GM23248 (cell line): ENCODE measurements at regions not wholly inside any gene's neighbourhood (a gene's known extent, or its start where the extent isn't known, plus 50 kb on each side); places are given as distances from the start of the nearest gene placed in this dataset.

ENCODE experiments used
- DNase-seq: peaks from one replicate; pipeline ENCODE4 v3.0.0-alpha.2; 2015
- H2AFZ ChIP-seq: fragments of 200-600 bp; sonication (generic); 2 replicates; pipeline ENCODE4 v1.6.1; 2016; ENCODE audit warnings: antibody characterized with exemption
- H3F3A ChIP-seq: fragments of 200-600 bp; sonication (generic); 2 replicates; pipeline ENCODE4 v1.6.1; 2016; ENCODE audit warnings: mild to moderate bottlenecking, antibody characterized with exemption, mixed run types; ENCODE audit not compliant: insufficient read depth
- H3K27ac ChIP-seq: fragments of 200-600 bp; sonication (generic); 2 replicates; pipeline ENCODE4 v1.5.1; 2016; ENCODE audit warnings: mild to moderate bottlenecking
- H3K27me3 ChIP-seq: fragments of 200-600 bp; sonication (generic); replicated peaks from 2 replicates; pipeline ENCODE4 v1.6.1; 2016; ENCODE audit warnings: mild to moderate bottlenecking; ENCODE audit not compliant: insufficient read depth
- H3K36me3 ChIP-seq: fragments of 200-600 bp; sonication (generic); 2 replicates; pipeline ENCODE4 v1.6.1; 2016; ENCODE audit warnings: low read depth, mild to moderate bottlenecking
- H3K4me1 ChIP-seq: fragments of 200-600 bp; sonication (generic); 2 replicates; pipeline ENCODE4 v1.6.1; 2016; ENCODE audit warnings: mild to moderate bottlenecking; ENCODE audit not compliant: insufficient read depth
- H3K4me2 ChIP-seq: fragments of 200-600 bp; sonication (generic); one replicate; pipeline ENCODE4 v1.6.1; 2016; ENCODE audit warnings: mild to moderate bottlenecking; ENCODE audit not compliant: unreplicated experiment
- H3K4me3 ChIP-seq: fragments of 200-600 bp; sonication (generic); 2 replicates; pipeline ENCODE4 v1.5.1; 2016; ENCODE audit warnings: mild to moderate bottlenecking
- H3K79me2 ChIP-seq: fragments of 200-600 bp; sonication (generic); 2 replicates; pipeline ENCODE4 v1.6.1; 2016; ENCODE audit warnings: mild to moderate bottlenecking; ENCODE audit not compliant: insufficient read depth
- H3K9ac ChIP-seq: fragments of 200-600 bp; sonication (generic); 2 replicates; pipeline ENCODE4 v1.6.1; 2016; ENCODE audit warnings: mild to moderate bottlenecking
- H3K9me2 ChIP-seq: fragments of 200-600 bp; sonication (generic); 2 replicates; pipeline ENCODE4 v1.6.1; 2016; ENCODE audit warnings: mixed run types, mild to moderate bottlenecking, moderate library complexity; ENCODE audit not compliant: insufficient read depth
- H3K9me3 ChIP-seq: fragments of 200-600 bp; sonication (generic); one replicate; pipeline ENCODE4 v1.6.1; 2017; ENCODE audit warnings: low read depth
- H4K20me1 ChIP-seq: fragments of 200-600 bp; sonication (generic); 2 replicates; pipeline ENCODE4 v1.6.0; 2016; ENCODE audit not compliant: insufficient read depth
- EZH2 ChIP-seq: fragments of 200-600 bp; sonication (generic); IDR thresholded peaks from 2 replicates; pipeline ENCODE4 v1.6.1; 2018; ENCODE audit warnings: antibody characterized with exemption, mild to moderate bottlenecking; ENCODE audit not compliant: insufficient read depth, poor library complexity, severe bottlenecking
- EZH2phosphoT487 ChIP-seq: fragments of 200-600 bp; sonication (generic); IDR thresholded peaks from 2 replicates; pipeline ENCODE4 v1.6.1; 2018; ENCODE audit warnings: antibody characterized with exemption, moderate library complexity, mild to moderate bottlenecking, low read depth; ENCODE audit not compliant: insufficient read depth
- WGBS, 2 experiments: methylation state at CpG; one replicate each; pipeline ENCODE4 v1.1.6; 2015 to 2017; ENCODE audit warnings: low lambda C conversion rate in 2 of 2, low coverage in 1 of 2; ENCODE audit errors: missing lambda C conversion rate in 2 of 2; 5-methylcytosine and 5-hydroxymethylcytosine counted together
- in situ Hi-C: fragments of 300-500 bp; cut with MboI; formaldehyde crosslinking; loops from 2 replicates; pipeline ENCODE4 v1.15.0; 2020

DNA sequence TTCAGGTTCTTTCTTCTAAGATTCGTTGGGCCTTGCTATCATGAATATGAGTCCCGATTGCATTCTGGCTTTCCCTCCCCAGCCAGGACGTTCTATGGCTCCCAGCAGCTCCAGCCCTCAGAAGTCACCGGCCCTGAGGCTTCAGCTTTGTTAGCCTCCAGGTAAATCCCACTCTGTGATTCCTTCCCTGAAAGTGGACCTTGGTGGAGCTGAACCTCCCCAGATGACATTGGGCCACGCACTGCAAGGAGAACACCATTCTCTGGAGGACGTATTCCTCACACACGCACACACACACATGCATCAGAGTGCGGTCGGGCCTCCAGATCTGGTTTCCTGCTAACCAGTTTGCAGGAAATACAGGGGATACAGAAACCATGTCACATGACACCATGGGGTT lies 487.3 kb upstream of the CDH4 start:
- WGBS, 2 experiments: 35% methylated on average over 9 of the region's 9 CpGs
- Histone ChIP-seq H3K9me2 (no peaks in the 10 kb centered on the region), H3K36me3 (no peaks in the 10 kb centered on the region), H3K27me3 (no peaks in the 10 kb centered on the region), H2AFZ (no peak overlapping the region), H3K9me3 (no peaks in the 10 kb centered on the region), H3K4me2 (no peak overlapping the region), H3K9ac (no peak overlapping the region), H3K27ac (no peak overlapping the region), H3K79me2 (no peaks in the 10 kb centered on the region), H4K20me1 (no peaks in the 10 kb centered on the region), H3K4me3 (no peak overlapping the region), H3F3A (no peaks in the 10 kb centered on the region), H3K4me1 (no peaks in the 10 kb centered on the region)
- in situ Hi-C loops: no loop called here
- DNase-seq: no peak
- TF ChIP-seq EZH2 (no peak), EZH2phosphoT487 (no peak)

DNA sequence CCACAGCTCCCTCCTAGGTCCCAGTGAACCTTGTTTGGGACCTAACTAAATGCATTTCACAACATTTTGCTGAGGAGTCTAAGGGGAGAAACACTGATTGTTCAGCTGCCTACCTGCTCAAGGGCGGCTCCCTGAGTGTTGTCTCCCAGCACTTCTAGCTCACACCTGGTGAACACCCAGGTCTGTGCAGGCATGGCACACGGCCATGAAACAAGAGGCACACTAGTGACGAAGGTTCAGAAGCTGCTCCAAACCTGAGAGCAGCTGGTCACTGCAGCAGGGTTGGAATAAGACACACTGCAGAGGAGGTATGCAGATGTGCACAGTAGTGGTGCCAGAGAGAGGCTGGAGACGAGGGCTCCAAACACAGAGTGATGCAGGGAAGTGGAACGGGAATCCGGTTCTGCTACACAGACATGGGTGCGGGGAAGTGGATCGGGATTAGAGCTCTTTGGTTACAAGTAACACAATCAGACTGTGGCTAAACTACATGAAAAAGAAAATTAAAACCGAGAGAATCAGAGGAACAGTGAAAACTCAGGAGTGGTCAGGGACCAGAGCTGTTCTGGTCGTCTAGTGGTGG lies 486.1 kb upstream of the CDH4 start:
- TF ChIP-seq EZH2phosphoT487 (no peak), EZH2 (no peak)
- no peak overlapping the region for H3K9ac ChIP-seq
- WGBS, 2 experiments: 25 to 29% methylated on average over 9 of the region's 10 CpGs

DNA sequence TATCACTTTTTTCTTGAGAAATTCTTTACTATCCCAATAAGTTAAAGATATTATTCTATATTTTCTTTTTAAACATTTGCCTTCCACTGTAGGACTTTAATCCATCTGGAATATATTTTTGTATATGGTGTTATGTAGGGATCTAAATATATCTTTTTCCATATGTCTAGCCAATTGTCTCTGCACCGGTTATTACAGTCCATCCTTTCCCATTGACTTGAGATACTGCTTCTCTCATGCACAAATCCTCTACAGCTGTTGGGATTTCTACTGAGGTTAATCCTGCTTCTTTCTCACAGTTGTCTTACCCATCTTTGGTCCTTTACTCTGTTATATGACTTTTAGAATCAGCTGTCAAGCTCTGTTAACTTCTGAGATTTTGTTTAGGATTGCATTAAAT lies 483.8 kb upstream of the CDH4 start:
- Histone ChIP-seq H3K4me2 (no peak overlapping the region), H3K4me1 (no peaks in the 10 kb centered on the region), H3K79me2 (no peaks in the 10 kb centered on the region), H3K27ac (no peak overlapping the region), H2AFZ (no peak overlapping the region), H3K9me2 (no peaks in the 10 kb centered on the region), H3K27me3 (no peaks in the 10 kb centered on the region), H3K36me3 (no peaks in the 10 kb centered on the region), H3K9me3 (no peaks in the 10 kb centered on the region), H3K4me3 (no peak overlapping the region), H4K20me1 (no peaks in the 10 kb centered on the region), H3F3A (no peaks in the 10 kb centered on the region), H3K9ac (no peak overlapping the region)
- 3 to 6% methylated on average over 1 of the region's 1 CpG for WGBS, 2 experiments
- no peak for TF ChIP-seq EZH2
- TF ChIP-seq EZH2phosphoT487: no peak
- no peak for DNase-seq
- in situ Hi-C loops: no loop called here

More for the DNA sequence above, 486.1 kb upstream of the CDH4 start:
- Histone ChIP-seq H3K9me3 (no peaks in the 10 kb centered on the region), H3K27ac (no peak overlapping the region), H2AFZ (no peak overlapping the region), H3K4me2 (no peak overlapping the region), H4K20me1 (no peaks in the 10 kb centered on the region), H3F3A (no peaks in the 10 kb centered on the region), H3K9me2 (no peaks in the 10 kb centered on the region), H3K79me2 (no peaks in the 10 kb centered on the region), H3K27me3 (no peaks in the 10 kb centered on the region), H3K4me1 (no peaks in the 10 kb centered on the region), H3K36me3 (no peaks in the 10 kb centered on the region), H3K4me3 (no peak overlapping the region)
- in situ Hi-C loops: no loop called here
- no peak for DNase-seq

DNA sequence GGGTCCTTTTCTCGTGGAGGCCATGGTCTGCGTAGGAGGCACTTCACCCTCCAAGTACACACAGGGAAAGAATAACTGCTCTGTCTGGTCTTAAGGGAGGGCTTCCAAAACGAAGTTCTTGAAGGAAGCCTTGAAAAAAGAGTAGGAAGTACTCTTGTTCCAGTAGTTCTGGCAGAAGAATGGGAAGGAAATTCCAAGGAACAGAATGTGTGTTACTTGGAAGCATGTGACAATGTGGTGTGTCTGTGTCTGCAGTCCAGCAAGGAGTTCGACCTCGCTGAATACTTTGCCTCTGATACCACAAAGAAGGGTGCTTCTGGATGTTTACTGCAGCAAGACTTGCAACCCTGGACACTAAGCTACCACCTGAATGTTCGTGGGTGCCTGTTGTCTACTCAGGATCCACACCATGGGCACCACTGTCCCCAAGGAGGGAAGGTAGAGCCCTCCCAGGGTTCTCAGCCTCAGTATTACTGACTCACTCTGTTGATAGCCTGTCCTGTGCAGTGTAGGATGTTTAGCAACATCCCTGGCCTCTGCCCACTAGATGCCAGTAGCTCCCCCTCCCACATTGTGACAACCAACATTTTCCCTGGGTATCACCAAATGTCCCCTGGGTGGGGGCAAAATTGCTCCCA lies 471.6 kb upstream of the CDH4 start:
- TF ChIP-seq EZH2phosphoT487: no peak
- no peak for TF ChIP-seq EZH2
- H3K9me3 ChIP-seq: no peaks in the 10 kb centered on the region
- H2AFZ ChIP-seq: no peak overlapping the region
- no peaks in the 10 kb centered on the region for H3F3A ChIP-seq
- no peaks in the 10 kb centered on the region for H4K20me1 ChIP-seq
- no peaks in the 10 kb centered on the region for H3K79me2 ChIP-seq
- 7 to 9% methylated on average over 6 of the region's 6 CpGs for WGBS, 2 experiments
- H3K9me2 ChIP-seq: no peaks in the 10 kb centered on the region
- in situ Hi-C loops: no loop called here
- H3K4me1 ChIP-seq: no peaks in the 10 kb centered on the region
- no peak overlapping the region for H3K4me3 ChIP-seq
- DNase-seq: no peak
- H3K4me2 ChIP-seq: no peak overlapping the region
- H3K27ac ChIP-seq: no peak overlapping the region
- no peaks in the 10 kb centered on the region for H3K27me3 ChIP-seq
- no peaks in the 10 kb centered on the region for H3K36me3 ChIP-seq
- no peak overlapping the region for H3K9ac ChIP-seq
